HL-60 (cell line): ENCODE measurements at regions not wholly inside any gene's neighbourhood (a gene's known extent, or its start where the extent isn't known, plus 50 kb on each side); places are given as distances from the start of the nearest gene placed in this dataset.

Experiments used
- GABPA ChIP-seq: IDR thresholded peaks from 2 replicates; pipeline ENCODE4 v1.6.1; 2012; ENCODE audit warnings: low read depth
- POLR2AphosphoS5 ChIP-seq: IDR thresholded peaks from 2 replicates; pipeline ENCODE4 v1.6.1; 2012; ENCODE audit warnings: low read depth
- SPI1 ChIP-seq: IDR thresholded peaks from 2 replicates; pipeline ENCODE4 v1.6.1; 2012; ENCODE audit warnings: low read depth, mild to moderate bottlenecking, borderline replicate concordance
- TF ChIP-seq, protein P1 (sequence below): IDR thresholded peaks from one replicate; pipeline ENCODE4 v1.5.1; 2011; ENCODE audit warnings: low read length, control low read depth, inconsistent platforms; ENCODE audit not compliant: insufficient read depth

GRCh38 chr14:43157661-43158060 lies 1349.4 kb downstream of the FSCB start:
- TF ChIP-seq, protein P1, sequence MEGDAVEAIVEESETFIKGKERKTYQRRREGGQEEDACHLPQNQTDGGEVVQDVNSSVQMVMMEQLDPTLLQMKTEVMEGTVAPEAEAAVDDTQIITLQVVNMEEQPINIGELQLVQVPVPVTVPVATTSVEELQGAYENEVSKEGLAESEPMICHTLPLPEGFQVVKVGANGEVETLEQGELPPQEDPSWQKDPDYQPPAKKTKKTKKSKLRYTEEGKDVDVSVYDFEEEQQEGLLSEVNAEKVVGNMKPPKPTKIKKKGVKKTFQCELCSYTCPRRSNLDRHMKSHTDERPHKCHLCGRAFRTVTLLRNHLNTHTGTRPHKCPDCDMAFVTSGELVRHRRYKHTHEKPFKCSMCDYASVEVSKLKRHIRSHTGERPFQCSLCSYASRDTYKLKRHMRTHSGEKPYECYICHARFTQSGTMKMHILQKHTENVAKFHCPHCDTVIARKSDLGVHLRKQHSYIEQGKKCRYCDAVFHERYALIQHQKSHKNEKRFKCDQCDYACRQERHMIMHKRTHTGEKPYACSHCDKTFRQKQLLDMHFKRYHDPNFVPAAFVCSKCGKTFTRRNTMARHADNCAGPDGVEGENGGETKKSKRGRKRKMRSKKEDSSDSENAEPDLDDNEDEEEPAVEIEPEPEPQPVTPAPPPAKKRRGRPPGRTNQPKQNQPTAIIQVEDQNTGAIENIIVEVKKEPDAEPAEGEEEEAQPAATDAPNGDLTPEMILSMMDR = no peak
- TF ChIP-seq POLR2AphosphoS5 (no peak), SPI1 (no peak), GABPA (no peak)
